OCI-LY3 (cell line): ENCODE measurements at regions not wholly inside any gene's neighbourhood (a gene's known extent, or its start where the extent isn't known, plus 50 kb on each side); places are given as distances from the start of the nearest gene placed in this dataset.

Experiments used
- H2AFZ ChIP-seq: fragments of 200-600, 300-600 bp; shearing (Covaris generic); 2 replicates; pipeline ENCODE4 v1.6.0; 2014; ENCODE audit warnings: antibody characterized with exemption, low read depth, low read length
- H3K27ac ChIP-seq: fragments of 200-600, 300-600 bp; sonication (generic); 2 replicates; pipeline ENCODE4 v1.5.1; 2014; ENCODE audit warnings: mild to moderate bottlenecking, low read length, moderate library complexity, mixed read lengths
- H3K27me3 ChIP-seq: fragments of 200-600, 300-600 bp; sonication (generic); 2 replicates; pipeline ENCODE4 v1.6.1; 2014; ENCODE audit warnings: low read depth, low read length, mixed read lengths
- H3K36me3 ChIP-seq: fragments of 200-600, 300-600 bp; sonication (generic); replicated peaks from 2 replicates; pipeline ENCODE3; 2014; ENCODE audit warnings: low read depth, low read length, mixed read lengths
- H3K4me1 ChIP-seq: fragments of 300-600, 200-600 bp; sonication (generic); 2 replicates; pipeline ENCODE4 v1.6.1; 2014; ENCODE audit warnings: low read length, mixed read lengths
- H3K4me2 ChIP-seq: fragments of 200-600, 300-600 bp; sonication (generic); 2 replicates; pipeline ENCODE4 v1.6.1; 2014; ENCODE audit warnings: low read length, mixed read lengths
- H3K4me3 ChIP-seq: fragments of 300-600, 200-600 bp; sonication (generic); 2 replicates; pipeline ENCODE4 v1.5.1; 2014; ENCODE audit warnings: antibody characterized with exemption, mild to moderate bottlenecking, low read length, moderate library complexity
- H3K79me2 ChIP-seq: fragments of 300-600, 200-600 bp; shearing (Covaris generic); 2 replicates; pipeline ENCODE4 v1.6.1; 2014; ENCODE audit warnings: mild to moderate bottlenecking, low read length, mixed read lengths
- H3K9ac ChIP-seq: fragments of 300-600, 200-600 bp; shearing (Covaris generic); 2 replicates; pipeline ENCODE4 v1.6.0; 2014; ENCODE audit warnings: mild to moderate bottlenecking, low read length, moderate library complexity
- H3K9me3 ChIP-seq: fragments of 200-600, 300-600 bp; shearing (Covaris generic); 2 replicates; pipeline ENCODE4 v1.6.1; 2014; ENCODE audit warnings: low read length, mixed read lengths; ENCODE audit not compliant: insufficient read depth
- H4K20me1 ChIP-seq: fragments of 200-600, 300-600 bp; sonication (generic); 2 replicates; pipeline ENCODE4 v1.6.1; 2016; ENCODE audit warnings: low read length, mixed read lengths; ENCODE audit not compliant: insufficient read depth
- EZH2phosphoT487 ChIP-seq: fragments of 200-600 bp; shearing (Covaris generic); IDR thresholded peaks from 2 replicates; pipeline ENCODE4 v1.6.1; 2018; ENCODE audit warnings: antibody characterized with exemption, mixed run types, low read depth
- TF ChIP-seq, protein P1 (sequence below): fragments of 200-600, 300-600 bp; sonication (generic); IDR thresholded peaks from 2 replicates; pipeline ENCODE4 v1.5.1; 2014; ENCODE audit warnings: antibody characterized with exemption, low read length, low read depth

DNA sequence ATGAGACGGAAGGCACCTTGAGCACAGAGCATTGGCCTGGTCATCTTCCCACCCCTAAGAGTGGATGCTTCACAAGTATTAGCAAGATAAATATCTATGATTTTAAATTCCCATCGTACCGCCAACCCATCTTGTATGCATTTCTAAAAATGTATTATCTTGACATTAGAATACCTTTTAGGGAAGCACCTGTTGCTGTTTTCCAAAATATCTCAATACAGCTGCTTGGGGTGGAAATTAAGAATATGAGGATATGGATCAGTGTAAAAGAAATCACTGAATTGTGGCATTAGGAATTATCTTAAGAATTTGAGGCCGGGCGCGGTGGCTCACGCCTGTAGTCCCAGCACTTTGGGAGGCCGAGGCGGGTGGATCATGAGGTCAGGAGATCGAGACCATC lies 166.3 kb downstream of the ETS2 start:
- Histone ChIP-seq H3K4me2 (no peak overlapping the region), H3K9ac (no peak overlapping the region), H2AFZ (no peak overlapping the region), H4K20me1 (no peaks in the 10 kb centered on the region), H3K79me2 (no peaks in the 10 kb centered on the region), H3K27ac (no peak overlapping the region), H3K4me1 (no peaks in the 10 kb centered on the region), H3K27me3 (no peaks in the 10 kb centered on the region), H3K4me3 (no peak overlapping the region), H3K36me3 (no peaks in the 10 kb centered on the region), H3K9me3 (no peaks in the 10 kb centered on the region)
- TF ChIP-seq, protein P1, sequence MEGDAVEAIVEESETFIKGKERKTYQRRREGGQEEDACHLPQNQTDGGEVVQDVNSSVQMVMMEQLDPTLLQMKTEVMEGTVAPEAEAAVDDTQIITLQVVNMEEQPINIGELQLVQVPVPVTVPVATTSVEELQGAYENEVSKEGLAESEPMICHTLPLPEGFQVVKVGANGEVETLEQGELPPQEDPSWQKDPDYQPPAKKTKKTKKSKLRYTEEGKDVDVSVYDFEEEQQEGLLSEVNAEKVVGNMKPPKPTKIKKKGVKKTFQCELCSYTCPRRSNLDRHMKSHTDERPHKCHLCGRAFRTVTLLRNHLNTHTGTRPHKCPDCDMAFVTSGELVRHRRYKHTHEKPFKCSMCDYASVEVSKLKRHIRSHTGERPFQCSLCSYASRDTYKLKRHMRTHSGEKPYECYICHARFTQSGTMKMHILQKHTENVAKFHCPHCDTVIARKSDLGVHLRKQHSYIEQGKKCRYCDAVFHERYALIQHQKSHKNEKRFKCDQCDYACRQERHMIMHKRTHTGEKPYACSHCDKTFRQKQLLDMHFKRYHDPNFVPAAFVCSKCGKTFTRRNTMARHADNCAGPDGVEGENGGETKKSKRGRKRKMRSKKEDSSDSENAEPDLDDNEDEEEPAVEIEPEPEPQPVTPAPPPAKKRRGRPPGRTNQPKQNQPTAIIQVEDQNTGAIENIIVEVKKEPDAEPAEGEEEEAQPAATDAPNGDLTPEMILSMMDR = no peak
- TF ChIP-seq EZH2phosphoT487 = no peak

DNA sequence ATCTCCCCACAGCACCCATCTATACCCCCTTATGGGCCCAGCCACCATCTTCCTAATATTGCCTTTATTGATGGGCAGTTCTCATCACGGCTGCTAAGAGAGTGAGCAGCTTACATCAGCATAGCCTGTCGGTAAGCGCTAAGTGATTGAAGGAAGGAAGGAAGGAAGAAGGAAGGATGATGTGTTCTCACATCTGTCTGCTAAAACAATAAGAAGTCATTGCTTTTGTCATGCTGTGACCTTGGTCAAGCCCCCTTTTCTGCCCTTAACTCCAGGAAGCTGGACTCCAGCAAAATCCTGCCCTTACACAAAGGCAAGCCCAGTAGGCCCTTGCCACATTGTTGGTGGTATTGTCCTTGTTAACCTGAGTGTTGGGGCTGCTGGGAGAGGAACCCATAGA lies 165.0 kb downstream of the ETS2 start:
- no peak overlapping the region for H3K27ac ChIP-seq
- H3K36me3 ChIP-seq = no peaks in the 10 kb centered on the region
- H3K9ac ChIP-seq = no peak overlapping the region
- no peaks in the 10 kb centered on the region for H3K9me3 ChIP-seq
- no peaks in the 10 kb centered on the region for H3K79me2 ChIP-seq
- H3K4me1 ChIP-seq = no peaks in the 10 kb centered on the region
- H3K27me3 ChIP-seq = no peaks in the 10 kb centered on the region
- H4K20me1 ChIP-seq = no peaks in the 10 kb centered on the region
- H2AFZ ChIP-seq = no peak overlapping the region
- no peak overlapping the region for H3K4me3 ChIP-seq
- H3K4me2 ChIP-seq = no peak overlapping the region
- TF ChIP-seq, protein P1 = no peak
- TF ChIP-seq EZH2phosphoT487 = no peak

DNA sequence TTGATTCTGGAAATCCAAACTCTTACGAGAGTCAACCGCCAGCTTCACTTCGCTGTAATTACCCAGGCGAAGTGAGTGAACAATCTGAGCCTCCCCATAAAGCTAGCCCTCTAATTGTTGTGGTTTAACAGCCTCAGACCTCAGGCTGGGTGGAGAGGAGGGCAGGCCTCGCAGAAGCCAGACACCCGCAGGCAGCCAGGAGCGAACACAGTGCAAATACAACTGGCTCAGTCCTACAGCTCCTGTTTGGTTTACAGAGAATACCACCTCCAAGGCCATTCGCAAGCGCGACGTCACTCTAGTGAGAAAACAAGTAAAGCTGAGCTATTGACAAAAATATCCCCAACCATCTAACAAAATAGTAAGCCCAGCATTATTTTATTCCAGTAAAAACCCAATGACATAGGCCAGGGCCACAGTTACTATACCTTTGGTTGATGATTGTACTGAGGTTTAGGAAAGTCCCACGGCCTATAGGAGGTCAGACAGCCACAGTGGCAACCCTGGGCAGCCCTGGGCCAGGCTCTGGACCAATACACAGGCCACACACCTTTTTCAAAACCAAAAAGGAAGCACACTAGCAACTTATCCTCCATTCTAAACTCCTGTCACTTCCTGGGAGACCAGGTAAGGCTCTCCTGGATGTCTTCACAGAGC lies 163.3 kb downstream of the ETS2 start:
- Histone ChIP-seq H3K4me2 (no peak overlapping the region), H3K9ac (no peak overlapping the region), H4K20me1 (no peaks in the 10 kb centered on the region), H3K4me1 (no peaks in the 10 kb centered on the region), H3K27me3 (no peaks in the 10 kb centered on the region), H3K36me3 (no peaks in the 10 kb centered on the region), H3K27ac (no peak overlapping the region), H2AFZ (no peak overlapping the region), H3K4me3 (no peak overlapping the region), H3K79me2 (no peaks in the 10 kb centered on the region), H3K9me3 (no peaks in the 10 kb centered on the region)
- TF ChIP-seq, protein P1 = no peak
- TF ChIP-seq EZH2phosphoT487 = no peak

DNA sequence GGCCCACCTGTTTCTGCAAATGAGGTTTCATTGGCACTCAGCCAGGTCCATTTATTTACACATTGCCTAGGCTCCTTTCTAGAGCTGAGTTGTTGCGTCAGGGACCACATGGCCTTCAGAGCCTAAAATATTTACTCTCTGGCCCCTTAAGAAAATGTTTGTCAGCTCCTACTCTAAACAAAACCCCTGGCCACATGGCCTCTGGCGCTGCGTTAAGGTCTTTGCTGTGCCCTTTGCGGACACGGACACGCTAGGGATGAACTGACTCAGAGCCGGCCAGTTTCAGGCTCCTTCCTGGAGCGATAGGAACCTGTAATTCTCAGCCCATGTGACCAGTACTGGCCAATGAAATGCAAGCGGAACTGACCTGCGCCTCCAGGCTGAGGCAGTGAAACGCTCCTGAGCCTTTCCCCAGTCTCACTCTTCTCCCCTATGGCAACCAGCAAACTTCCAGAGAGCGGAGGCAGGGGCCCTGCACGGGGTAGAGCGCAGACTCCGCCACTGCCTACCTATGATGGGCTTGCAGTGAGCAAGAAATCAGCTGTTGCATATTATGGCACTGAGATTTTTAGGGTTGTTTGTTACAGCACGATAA lies 160.3 kb downstream of the ETS2 start:
- TF ChIP-seq, protein P1 = no peak
- TF ChIP-seq EZH2phosphoT487 = no peak
- no peak overlapping the region for H3K4me3 ChIP-seq
- no peaks in the 10 kb centered on the region for H3K79me2 ChIP-seq
- H3K36me3 ChIP-seq = no peaks in the 10 kb centered on the region
- H3K4me2 ChIP-seq = no peak overlapping the region
- no peak overlapping the region for H3K27ac ChIP-seq
- no peaks in the 10 kb centered on the region for H4K20me1 ChIP-seq
- H3K9me3 ChIP-seq = no peaks in the 10 kb centered on the region
- H3K9ac ChIP-seq = no peak overlapping the region
- H3K4me1 ChIP-seq = no peaks in the 10 kb centered on the region
- no peak overlapping the region for H2AFZ ChIP-seq
- no peaks in the 10 kb centered on the region for H3K27me3 ChIP-seq
